Thyroid gland (tissue), 4 donors: ENCODE measurements at regions not wholly inside any gene's neighbourhood (a gene's known extent, or its start where the extent isn't known, plus 50 kb on each side); places are given as distances from the start of the nearest gene placed in this dataset.

ENCODE experiments used
- DNase-seq, 2 donors: peaks; one replicate each; pipeline ENCODE4 v3.0.0-alpha.2; 2019
- H3K27ac ChIP-seq, 3 donors: fragments of 200-600 bp; sonication (generic); 1 replicate in 2 of 3; 2 replicates in 1 of 3; pipeline ENCODE4 v1.5.1; 2016 to 2019; ENCODE audit warnings: mild to moderate bottlenecking in 1 of 3, moderate library complexity in 1 of 3
- H3K27me3 ChIP-seq: fragments of 200-600 bp; sonication (generic); one replicate; pipeline ENCODE4 v1.5.1; 2019
- H3K36me3 ChIP-seq, 2 donors: fragments of 200-600 bp; sonication (generic); one replicate each; pipeline ENCODE4 v1.5.1; 2016 to 2019
- H3K4me1 ChIP-seq, 2 donors: fragments of 200-600 bp; sonication (generic); one replicate each; pipeline ENCODE4 v1.5.1; 2017 to 2019
- H3K4me3 ChIP-seq, 3 donors: fragments of 200-600 bp; sonication (generic); replicated peaks in 1 of 3; 1 replicate in 2 of 3; 2 replicates in 1 of 3; pipeline ENCODE4 v1.5.1; 2016; ENCODE audit warnings: mild to moderate bottlenecking in 1 of 3
- H3K9me3 ChIP-seq: fragments of 200-600 bp; sonication (generic); one replicate; pipeline ENCODE4 v1.5.1; 2017
- CTCF ChIP-seq, 6 experiments: fragments of 200-600 bp in 3 of 6; fragments of 450-650 bp in 3 of 6; sonication (generic) in 3 of 6; IDR thresholded peaks; one replicate each; pipeline ENCODE4 v1.5.1; 2016 to 2019; ENCODE audit warnings: antibody characterized with exemption in 6 of 6, mild to moderate bottlenecking in 2 of 6, inconsistent platforms in 1 of 6, moderate library complexity in 1 of 6
- POLR2A ChIP-seq, 2 donors: fragments of 450-650 bp; IDR thresholded peaks; one replicate each; pipeline ENCODE4 v1.6.1; 2017; ENCODE audit warnings: antibody characterized with exemption in 2 of 2, mild to moderate bottlenecking in 2 of 2, moderate library complexity in 1 of 2
- WGBS, 2 donors: methylation state at CpG; one replicate each; pipeline ENCODE4 v1.1.5; 2017; 5-methylcytosine and 5-hydroxymethylcytosine counted together
- intact Hi-C: fragments of 100-400 bp; cut with DNase I; formaldehyde crosslinking; loops from one replicate; pipeline ENCODE4 v1.15.1; 2023

GRCh38 chr6:14546036-14546435 lies 428.5 kb downstream of the CD83 start:
- Histone ChIP-seq H3K4me1 (no peaks in the 10 kb centered on the region), H3K27ac (no peak overlapping the region), H3K36me3 (no peaks in the 10 kb centered on the region), H3K4me3 (no peak overlapping the region), H3K9me3 (no peaks in the 10 kb centered on the region), H3K27me3 (no peaks in the 10 kb centered on the region)
- no peak for TF ChIP-seq POLR2A (IDR thresholded peaks at IDR 0.05)
- TF ChIP-seq CTCF (IDR thresholded peaks at IDR 0.05): no peak
- DNase-seq: no peak
- 95 to 96% methylated on average over 5 of the region's 5 CpGs for WGBS, 2 donors
- intact Hi-C loops: no loop called here

- WGBS, 2 donors: 66 to 82% methylated on average over 6 of the region's 6 CpGs
- Histone ChIP-seq H3K9me3 (no peaks in the 10 kb centered on the region), H3K36me3 (no peaks in the 10 kb centered on the region), H3K27me3 (no peaks in the 10 kb centered on the region), H3K4me1 (no peaks in the 10 kb centered on the region), H3K27ac (no peak overlapping the region), H3K4me3 (no peak overlapping the region)
- TF ChIP-seq CTCF (IDR thresholded peaks at IDR 0.05) (no peak), POLR2A (IDR thresholded peaks at IDR 0.05) (no peak)
- no peak for DNase-seq
- intact Hi-C loops: no loop called here
Observed at GRCh38 chr6:14547284-14547998, 429.9 kb downstream of the CD83 start.

- Histone ChIP-seq H3K36me3 (no peaks in the 10 kb centered on the region), H3K4me3 (no peak overlapping the region), H3K9me3 (no peaks in the 10 kb centered on the region), H3K27me3 (no peaks in the 10 kb centered on the region), H3K27ac (no peak overlapping the region), H3K4me1 (no peaks in the 10 kb centered on the region)
- intact Hi-C loops: no loop called here
- TF ChIP-seq CTCF (IDR thresholded peaks at IDR 0.05): no peak
- no peak for TF ChIP-seq POLR2A (IDR thresholded peaks at IDR 0.05)
- DNase-seq: no peak
- 47 to 57% methylated on average over 6 of the region's 6 CpGs for WGBS, 2 donors
Observed at GRCh38 chr6:14549304-14549770, 431.8 kb downstream of the CD83 start.

GRCh38 chr6:14549871-14550270 lies 432.3 kb downstream of the CD83 start:
- no peaks in the 10 kb centered on the region for H3K9me3 ChIP-seq
- no peaks in the 10 kb centered on the region for H3K27me3 ChIP-seq
- no peak overlapping the region for H3K4me3 ChIP-seq
- no peak overlapping the region for H3K27ac ChIP-seq
- 90 to 94% methylated on average over 3 of the region's 3 CpGs for WGBS, 2 donors
- intact Hi-C loops: no loop called here
- DNase-seq: no peak
- H3K4me1 ChIP-seq: no peaks in the 10 kb centered on the region
- H3K36me3 ChIP-seq: no peaks in the 10 kb centered on the region
- TF ChIP-seq POLR2A (IDR thresholded peaks at IDR 0.05) (no peak), CTCF (IDR thresholded peaks at IDR 0.05) (no peak)

- TF ChIP-seq CTCF (IDR thresholded peaks at IDR 0.05) (no peak), POLR2A (IDR thresholded peaks at IDR 0.05) (no peak)
Observed at GRCh38 chr6:14550410-14550809, 432.8 kb downstream of the CD83 start.

More at GRCh38 chr6:14550410-14550809, 432.8 kb downstream of the CD83 start:
- H3K27ac ChIP-seq: no peak overlapping the region
- no peak for DNase-seq
- intact Hi-C loops: no loop called here
- no peaks in the 10 kb centered on the region for H3K36me3 ChIP-seq
- no peaks in the 10 kb centered on the region for H3K9me3 ChIP-seq
- no peak overlapping the region for H3K4me3 ChIP-seq
- WGBS, 2 donors: 99% methylated on average over 3 of the region's 3 CpGs
- no peaks in the 10 kb centered on the region for H3K27me3 ChIP-seq
- no peaks in the 10 kb centered on the region for H3K4me1 ChIP-seq
